ENCODE measurements at regions not wholly inside any gene's neighbourhood (a gene's known extent, or its start where the extent isn't known, plus 50 kb on each side); places are given as distances from the start of the nearest gene placed in this dataset.
"Not testable (repeated sequence)": the region's sequence is repeated elsewhere in the genome, so short reads cannot be mapped to it uniquely, and the experiment has no call there.

GRCh38 chr13:72622546-72622945 is 104.9 kb downstream of the MZT1 start:
- no peak overlapping the region for H3K27ac Mint-ChIP-seq
- no peaks in the 10 kb centered on the region for H3K4me1 Mint-ChIP-seq (ENCODE audit: low read depth)
- no peaks in the 10 kb centered on the region for H3K9me3 Mint-ChIP-seq
- no peaks in the 10 kb centered on the region for H3K27me3 Mint-ChIP-seq (ENCODE audit: low read depth)
- no peaks in the 10 kb centered on the region for H3K36me3 Mint-ChIP-seq (ENCODE audit: low read depth)
- no peak for DNase-seq (ENCODE audit: low spot score)
- H3K4me3 Mint-ChIP-seq, result no peak overlapping the region

GRCh38 chr13:72620874-72621273 is 106.6 kb downstream of the MZT1 start:
- Mint-ChIP-seq H3K9me3 (no peaks in the 10 kb centered on the region), H3K4me1 (ENCODE audit: low read depth) (no peaks in the 10 kb centered on the region), H3K36me3 (ENCODE audit: low read depth) (no peaks in the 10 kb centered on the region), H3K4me3 (no peak overlapping the region), H3K27me3 (ENCODE audit: low read depth) (no peaks in the 10 kb centered on the region), H3K27ac (no peak overlapping the region)
- no peak for DNase-seq (ENCODE audit: low spot score)

GRCh38 chr13:72617951-72618350 is 109.5 kb downstream of the MZT1 start:
- H3K4me3 Mint-ChIP-seq, result no peak overlapping the region
- no peaks in the 10 kb centered on the region for H3K27me3 Mint-ChIP-seq (ENCODE audit: low read depth)
- no peak overlapping the region for H3K27ac Mint-ChIP-seq
- H3K36me3 Mint-ChIP-seq (ENCODE audit: low read depth), result no peaks in the 10 kb centered on the region
- no peaks in the 10 kb centered on the region for H3K9me3 Mint-ChIP-seq
- H3K4me1 Mint-ChIP-seq (ENCODE audit: low read depth), result no peaks in the 10 kb centered on the region
- no peak for DNase-seq (ENCODE audit: low spot score)

- DNase-seq (ENCODE audit: low spot score), result no peak
- Mint-ChIP-seq H3K27ac (no peak overlapping the region), H3K4me3 (no peak overlapping the region), H3K36me3 (ENCODE audit: low read depth) (no peaks in the 10 kb centered on the region), H3K4me1 (ENCODE audit: low read depth) (no peaks in the 10 kb centered on the region), H3K27me3 (ENCODE audit: low read depth) (no peaks in the 10 kb centered on the region), H3K9me3 (no peaks in the 10 kb centered on the region)
These were observed 110.2 kb downstream of the MZT1 start for GRCh38 chr13:72617186-72617585.

GRCh38 chr13:72610251-72610891 is 117.1 kb downstream of the MZT1 start:
- not testable (repeated sequence) for H3K36me3 Mint-ChIP-seq (ENCODE audit: low read depth); H3K4me3 Mint-ChIP-seq; H3K4me1 Mint-ChIP-seq (ENCODE audit: low read depth); H3K27ac Mint-ChIP-seq; H3K9me3 Mint-ChIP-seq; H3K27me3 Mint-ChIP-seq (ENCODE audit: low read depth); DNase-seq (ENCODE audit: low spot score)

GRCh38 chr13:72599178-72599743 is 128.2 kb downstream of the MZT1 start:
- H3K27ac Mint-ChIP-seq, result no peak overlapping the region
- H3K36me3 Mint-ChIP-seq (ENCODE audit: low read depth), result no peaks in the 10 kb centered on the region
- no peaks in the 10 kb centered on the region for H3K4me1 Mint-ChIP-seq (ENCODE audit: low read depth)
- H3K4me3 Mint-ChIP-seq, result no peak overlapping the region
- no peaks in the 10 kb centered on the region for H3K27me3 Mint-ChIP-seq (ENCODE audit: low read depth)
- DNase-seq (ENCODE audit: low spot score), result no peak
- H3K9me3 Mint-ChIP-seq, result no peaks in the 10 kb centered on the region

GRCh38 chr13:72590091-72590740 is 137.2 kb downstream of the MZT1 start:
- H3K4me1 Mint-ChIP-seq (ENCODE audit: low read depth), result no peaks in the 10 kb centered on the region
- no peaks in the 10 kb centered on the region for H3K9me3 Mint-ChIP-seq
- DNase-seq (ENCODE audit: low spot score), result no peak
- no peaks in the 10 kb centered on the region for H3K27me3 Mint-ChIP-seq (ENCODE audit: low read depth)
- no peak overlapping the region for H3K4me3 Mint-ChIP-seq
- no peak overlapping the region for H3K27ac Mint-ChIP-seq
- H3K36me3 Mint-ChIP-seq (ENCODE audit: low read depth), result no peaks in the 10 kb centered on the region

- DNase-seq (ENCODE audit: low spot score), result no peak
- Mint-ChIP-seq H3K4me1 (ENCODE audit: low read depth) (no peaks in the 10 kb centered on the region), H3K4me3 (no peak overlapping the region), H3K36me3 (ENCODE audit: low read depth) (no peaks in the 10 kb centered on the region), H3K27ac (no peak overlapping the region), H3K9me3 (no peaks in the 10 kb centered on the region), H3K27me3 (ENCODE audit: low read depth) (no peaks in the 10 kb centered on the region)
These were observed 140.9 kb downstream of the MZT1 start for GRCh38 chr13:72586518-72586917.

- H3K27ac Mint-ChIP-seq, result no peak overlapping the region
- H3K27me3 Mint-ChIP-seq (ENCODE audit: low read depth), result no peaks in the 10 kb centered on the region
- no peaks in the 10 kb centered on the region for H3K4me1 Mint-ChIP-seq (ENCODE audit: low read depth)
- no peaks in the 10 kb centered on the region for H3K36me3 Mint-ChIP-seq (ENCODE audit: low read depth)
- no peak overlapping the region for H3K4me3 Mint-ChIP-seq
- no peak for DNase-seq (ENCODE audit: low spot score)
- no peaks in the 10 kb centered on the region for H3K9me3 Mint-ChIP-seq
These were observed 142.2 kb downstream of the MZT1 start for GRCh38 chr13:72585254-72585653.

GRCh38 chr13:72571191-72571590 is 156.2 kb downstream of the MZT1 start:
- no peak overlapping the region for H3K27ac Mint-ChIP-seq
- DNase-seq (ENCODE audit: low spot score), result no peak
- no peaks in the 10 kb centered on the region for H3K4me1 Mint-ChIP-seq (ENCODE audit: low read depth)
- peaks cover under 1% of the 10 kb centered on the region for H3K9me3 Mint-ChIP-seq
- H3K36me3 Mint-ChIP-seq (ENCODE audit: low read depth), result no peaks in the 10 kb centered on the region
- no peaks in the 10 kb centered on the region for H3K27me3 Mint-ChIP-seq (ENCODE audit: low read depth)
- H3K4me3 Mint-ChIP-seq, result no peak overlapping the region

GRCh38 chr13:72570019-72570418 is 157.4 kb downstream of the MZT1 start:
- no peak overlapping the region for H3K4me3 Mint-ChIP-seq
- no peaks in the 10 kb centered on the region for H3K4me1 Mint-ChIP-seq (ENCODE audit: low read depth)
- H3K9me3 Mint-ChIP-seq, result no peaks in the 10 kb centered on the region
- DNase-seq (ENCODE audit: low spot score), result no peak
- no peaks in the 10 kb centered on the region for H3K36me3 Mint-ChIP-seq (ENCODE audit: low read depth)
- no peaks in the 10 kb centered on the region for H3K27me3 Mint-ChIP-seq (ENCODE audit: low read depth)
- no peak overlapping the region for H3K27ac Mint-ChIP-seq

GRCh38 chr13:72567566-72567965 is 159.9 kb downstream of the MZT1 start:
- H3K9me3 Mint-ChIP-seq, result no peaks in the 10 kb centered on the region
- H3K36me3 Mint-ChIP-seq (ENCODE audit: low read depth), result no peaks in the 10 kb centered on the region
- no peak overlapping the region for H3K27ac Mint-ChIP-seq
- no peaks in the 10 kb centered on the region for H3K27me3 Mint-ChIP-seq (ENCODE audit: low read depth)
- DNase-seq (ENCODE audit: low spot score), result no peak
- no peaks in the 10 kb centered on the region for H3K4me1 Mint-ChIP-seq (ENCODE audit: low read depth)
- H3K4me3 Mint-ChIP-seq, result no peak overlapping the region

- H3K4me3 Mint-ChIP-seq, result no peak overlapping the region
- H3K27me3 Mint-ChIP-seq (ENCODE audit: low read depth), result no peaks in the 10 kb centered on the region
- no peak overlapping the region for H3K27ac Mint-ChIP-seq
- no peaks in the 10 kb centered on the region for H3K36me3 Mint-ChIP-seq (ENCODE audit: low read depth)
- no peaks in the 10 kb centered on the region for H3K4me1 Mint-ChIP-seq (ENCODE audit: low read depth)
- DNase-seq (ENCODE audit: low spot score), result no peak
- H3K9me3 Mint-ChIP-seq, result no peaks in the 10 kb centered on the region
These were observed 160.9 kb downstream of the MZT1 start for GRCh38 chr13:72566526-72566925.

- Mint-ChIP-seq H3K27me3 (ENCODE audit: low read depth) (no peaks in the 10 kb centered on the region), H3K9me3 (no peaks in the 10 kb centered on the region)
These were observed 161.5 kb downstream of the MZT1 start for GRCh38 chr13:72565893-72566292.

GRCh38 chr13:72562686-72563085 is 164.7 kb downstream of the MZT1 start:
- no peaks in the 10 kb centered on the region for H3K36me3 Mint-ChIP-seq (ENCODE audit: low read depth)
- no peaks in the 10 kb centered on the region for H3K4me1 Mint-ChIP-seq (ENCODE audit: low read depth)
- no peak overlapping the region for H3K4me3 Mint-ChIP-seq
- H3K27me3 Mint-ChIP-seq (ENCODE audit: low read depth), result no peaks in the 10 kb centered on the region
- no peaks in the 10 kb centered on the region for H3K9me3 Mint-ChIP-seq
- H3K27ac Mint-ChIP-seq, result no peak overlapping the region
- no peak for DNase-seq (ENCODE audit: low spot score)

More at GRCh38 chr13:72565893-72566292, 161.5 kb downstream of the MZT1 start:
- Mint-ChIP-seq H3K4me3 (no peak overlapping the region), H3K4me1 (ENCODE audit: low read depth) (no peaks in the 10 kb centered on the region), H3K27ac (no peak overlapping the region), H3K36me3 (ENCODE audit: low read depth) (no peaks in the 10 kb centered on the region)
- DNase-seq (ENCODE audit: low spot score), result no peak
